ENCODE measurements at regions not wholly inside any gene's neighbourhood (a gene's known extent, or its start where the extent isn't known, plus 50 kb on each side); places are given as distances from the start of the nearest gene placed in this dataset.

GRCh38 chr11:80443177-80443576 lies 1002.3 kb upstream of the TENM4 start:
- Mint-ChIP-seq H3K4me3 (no peak overlapping the region), H3K36me3 (ENCODE audit: low read depth) (no peaks in the 10 kb centered on the region), H3K4me1 (no peaks in the 10 kb centered on the region), H3K27me3 (ENCODE audit: low read depth) (no peaks in the 10 kb centered on the region), H3K9me3 (no peaks in the 10 kb centered on the region), H3K27ac (ENCODE audit: unreplicated experiment) (no peak overlapping the region)
- no peak for DNase-seq (ENCODE audit: low read depth, low spot score)
- no peak for TF ChIP-seq CTCF (conservative IDR thresholded peaks at IDR 0.05)

GRCh38 chr11:80441821-80442220 lies 1001.0 kb upstream of the TENM4 start:
- Mint-ChIP-seq H3K36me3 (ENCODE audit: low read depth) (no peaks in the 10 kb centered on the region), H3K27me3 (ENCODE audit: low read depth) (no peaks in the 10 kb centered on the region), H3K27ac (ENCODE audit: unreplicated experiment) (no peak overlapping the region), H3K9me3 (no peaks in the 10 kb centered on the region), H3K4me1 (no peaks in the 10 kb centered on the region), H3K4me3 (no peak overlapping the region)
- no peak for TF ChIP-seq CTCF (conservative IDR thresholded peaks at IDR 0.05)
- no peak for DNase-seq (ENCODE audit: low read depth, low spot score)

GRCh38 chr11:80440835-80441234 lies 1000.0 kb upstream of the TENM4 start:
- DNase-seq (ENCODE audit: low read depth, low spot score): no peak
- TF ChIP-seq CTCF (conservative IDR thresholded peaks at IDR 0.05): no peak
- H3K36me3 Mint-ChIP-seq (ENCODE audit: low read depth): no peaks in the 10 kb centered on the region
- no peak overlapping the region for H3K4me3 Mint-ChIP-seq
- no peaks in the 10 kb centered on the region for H3K4me1 Mint-ChIP-seq
- H3K27ac Mint-ChIP-seq (ENCODE audit: unreplicated experiment): no peak overlapping the region
- no peaks in the 10 kb centered on the region for H3K9me3 Mint-ChIP-seq
- no peaks in the 10 kb centered on the region for H3K27me3 Mint-ChIP-seq (ENCODE audit: low read depth)

GRCh38 chr11:80436547-80436946 lies 995.7 kb upstream of the TENM4 start:
- TF ChIP-seq CTCF (conservative IDR thresholded peaks at IDR 0.05): no peak
- H3K4me1 Mint-ChIP-seq: peaks cover 18% of the 10 kb centered on the region

GRCh38 chr11:80435345-80435744 lies 994.5 kb upstream of the TENM4 start:
- no peak for TF ChIP-seq CTCF (conservative IDR thresholded peaks at IDR 0.05)
- no peaks in the 10 kb centered on the region for H3K36me3 Mint-ChIP-seq (ENCODE audit: low read depth)
- H3K27ac Mint-ChIP-seq (ENCODE audit: unreplicated experiment): no peak overlapping the region
- peaks cover 18% of the 10 kb centered on the region for H3K4me1 Mint-ChIP-seq
- peaks cover 5% of the 10 kb centered on the region for H3K9me3 Mint-ChIP-seq
- no peaks in the 10 kb centered on the region for H3K27me3 Mint-ChIP-seq (ENCODE audit: low read depth)
- H3K4me3 Mint-ChIP-seq: no peak overlapping the region
- DNase-seq (ENCODE audit: low read depth, low spot score): no peak

More at GRCh38 chr11:80436547-80436946, 995.7 kb upstream of the TENM4 start:
- H3K4me3 Mint-ChIP-seq: no peak overlapping the region
- peaks cover 5% of the 10 kb centered on the region for H3K9me3 Mint-ChIP-seq
- H3K36me3 Mint-ChIP-seq (ENCODE audit: low read depth): no peaks in the 10 kb centered on the region
- H3K27me3 Mint-ChIP-seq (ENCODE audit: low read depth): no peaks in the 10 kb centered on the region
- no peak for DNase-seq (ENCODE audit: low read depth, low spot score)
- H3K27ac Mint-ChIP-seq (ENCODE audit: unreplicated experiment): no peak overlapping the region

- TF ChIP-seq CTCF (conservative IDR thresholded peaks at IDR 0.05): no peak
- peaks cover 18% of the 10 kb centered on the region for H3K4me1 Mint-ChIP-seq
- no peak overlapping the region for H3K27ac Mint-ChIP-seq (ENCODE audit: unreplicated experiment)
- H3K36me3 Mint-ChIP-seq (ENCODE audit: low read depth): no peaks in the 10 kb centered on the region
- H3K4me3 Mint-ChIP-seq: no peak overlapping the region
- DNase-seq (ENCODE audit: low read depth, low spot score): no peak
- H3K27me3 Mint-ChIP-seq (ENCODE audit: low read depth): no peaks in the 10 kb centered on the region
- peaks cover 5% of the 10 kb centered on the region for H3K9me3 Mint-ChIP-seq
These were observed 991.2 kb upstream of the TENM4 start for GRCh38 chr11:80432057-80432456.

All from neural crest cell (in vitro differentiated cells).